Esophagus squamous epithelium (tissue), 4 donors: ENCODE measurements at regions not wholly inside any gene's neighbourhood (a gene's known extent, or its start where the extent isn't known, plus 50 kb on each side); places are given as distances from the start of the nearest gene placed in this dataset.

Experiments used
- CTCF ChIP-seq, 6 experiments: fragments of 450-650 bp in 4 of 6; fragments of 200-600 bp in 2 of 6; sonication (generic) in 2 of 6; IDR thresholded peaks; one replicate each; pipeline ENCODE4 v1.5.1; 2016 to 2019; ENCODE audit warnings: antibody characterized with exemption in 6 of 6, mild to moderate bottlenecking in 4 of 6, moderate library complexity in 4 of 6
- POLR2A ChIP-seq, 4 donors: fragments of 450-650 bp; IDR thresholded peaks; one replicate each; pipeline ENCODE4 v1.6.1; 2017; ENCODE audit warnings: antibody characterized with exemption in 4 of 4, mild to moderate bottlenecking in 4 of 4, moderate library complexity in 3 of 4

DNA sequence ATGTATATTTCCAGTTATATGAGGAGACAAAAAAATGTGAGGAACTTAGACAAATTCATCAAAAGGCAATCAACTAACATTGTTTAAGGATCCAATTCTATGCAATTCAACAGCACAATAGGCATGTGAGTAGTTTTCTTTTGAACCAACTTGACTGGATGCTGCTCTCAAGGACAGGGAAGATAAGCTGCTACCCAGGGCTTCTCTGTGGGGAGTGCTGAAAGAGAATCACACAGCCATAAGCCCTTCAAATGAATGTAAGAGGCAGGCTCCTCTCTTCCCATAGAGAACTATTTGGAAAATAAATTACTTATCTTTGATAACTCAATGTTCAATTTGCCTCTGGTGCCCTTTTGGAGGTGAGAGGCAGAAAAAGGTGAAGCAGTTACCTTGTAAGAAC, 1413.6 kb downstream of the PCDH7 start:
- TF ChIP-seq POLR2A (IDR thresholded peaks at IDR 0.05) = no peak
- TF ChIP-seq CTCF (IDR thresholded peaks at IDR 0.05) = no peak
